ENCODE measurements at regions not wholly inside any gene's neighbourhood (a gene's known extent, or its start where the extent isn't known, plus 50 kb on each side); places are given as distances from the start of the nearest gene placed in this dataset.

DNA sequence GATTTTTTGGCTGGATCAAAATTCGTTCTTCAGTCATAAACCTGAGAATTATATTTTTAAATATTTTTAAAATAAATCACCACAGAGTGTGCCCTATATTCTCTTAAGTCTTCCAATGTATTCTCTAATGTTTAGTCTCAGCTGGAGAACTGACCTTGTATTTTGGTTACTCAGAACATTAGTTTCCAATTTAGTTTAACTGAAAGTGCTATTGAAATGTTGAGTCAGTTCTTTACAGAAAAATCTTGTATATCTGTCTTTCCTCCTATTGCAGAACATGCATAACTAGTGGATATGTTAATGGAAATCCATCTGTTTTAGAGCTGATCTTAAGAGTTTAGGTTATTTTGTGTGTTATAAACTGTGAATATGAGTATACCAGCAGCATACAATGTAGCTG, 422.7 kb upstream of the IGFBP3 start:
- no peak for DNase-seq (ENCODE audit: low read depth)
- H3K4me3 ChIP-seq (ENCODE audit: low read depth, low read length) = no peak overlapping the region
- no peak for TF ChIP-seq CTCF (conservative IDR thresholded peaks at IDR 0.05; ENCODE audit: low read depth, low read length)

DNA sequence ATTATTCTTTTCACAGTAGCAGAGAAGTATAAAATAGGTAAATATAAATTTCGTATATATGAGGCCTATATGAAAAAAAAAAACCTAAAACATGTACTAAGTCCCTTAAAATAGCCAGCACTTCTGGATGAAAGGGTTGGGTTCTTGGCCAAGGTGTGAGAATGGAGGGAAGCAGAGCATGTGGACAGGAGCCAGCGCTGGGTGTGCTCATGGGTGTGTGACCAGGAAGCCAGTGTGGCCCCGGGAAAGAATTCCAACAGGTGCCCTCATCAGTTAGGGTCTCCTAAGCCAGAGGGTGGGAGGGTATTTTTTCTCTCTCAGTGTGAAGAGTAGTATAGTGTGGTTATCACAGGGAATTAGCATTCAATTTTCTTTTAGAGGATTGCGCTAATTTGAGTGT, 401.9 kb upstream of the IGFBP3 start:
- no peak for DNase-seq (ENCODE audit: low read depth)
- H3K4me3 ChIP-seq (ENCODE audit: low read depth, low read length) = no peak overlapping the region
- TF ChIP-seq CTCF (conservative IDR thresholded peaks at IDR 0.05; ENCODE audit: low read depth, low read length) = no peak

DNA sequence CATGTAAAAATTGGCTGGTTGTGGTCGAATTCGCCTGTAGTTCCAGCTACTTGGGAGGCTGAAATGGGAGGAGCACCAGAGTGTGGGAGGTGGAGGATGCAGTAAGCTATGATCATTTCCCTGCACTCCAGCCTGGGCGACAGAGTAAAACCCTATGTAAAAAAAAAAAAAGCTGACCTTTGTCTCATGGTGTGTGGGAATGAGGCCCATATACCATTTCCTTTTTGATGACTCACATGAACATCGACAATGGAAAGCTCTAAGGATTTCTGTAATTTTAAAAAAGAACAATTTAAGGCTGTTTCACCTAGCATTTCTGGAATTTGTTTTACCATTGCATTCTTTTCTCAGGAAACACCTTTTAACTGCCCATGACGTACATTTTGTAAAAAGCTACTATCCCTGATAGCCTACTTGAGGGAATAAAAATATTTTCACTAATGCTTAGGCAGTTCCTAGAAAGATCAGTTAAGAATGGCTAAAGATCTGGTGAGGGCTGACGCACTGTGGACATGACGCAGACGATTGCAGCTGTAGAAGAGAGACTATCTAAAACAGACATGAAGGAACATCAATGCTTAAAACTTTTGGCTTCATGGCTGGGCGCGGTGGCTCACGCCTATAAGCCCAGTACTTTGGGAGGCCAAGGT, 400.6 kb upstream of the IGFBP3 start:
- H3K4me3 ChIP-seq (ENCODE audit: low read depth, low read length) = no peak overlapping the region
- peak; percentile 68 for DNase-seq (ENCODE audit: low read depth)
- TF ChIP-seq CTCF (conservative IDR thresholded peaks at IDR 0.05; ENCODE audit: low read depth, low read length) = no peak

DNA sequence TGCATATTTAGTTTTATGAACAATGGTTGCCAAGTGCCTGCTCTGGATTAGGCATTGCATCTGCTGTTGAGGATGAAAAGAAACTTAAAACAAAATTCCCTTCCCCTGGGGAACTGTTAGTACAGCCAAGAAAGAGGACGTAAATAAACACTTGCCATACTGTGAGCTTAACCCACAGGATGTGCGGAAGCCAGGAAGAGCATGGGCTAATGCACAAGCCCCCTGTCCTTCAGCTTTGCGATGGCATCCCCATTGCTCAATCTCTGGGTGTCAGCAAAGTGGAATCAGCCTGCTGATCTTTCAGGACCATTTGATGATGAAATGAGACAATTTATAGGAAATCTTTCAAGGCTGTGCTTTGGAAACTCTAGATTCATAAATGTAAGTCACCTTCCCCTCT, 399.9 kb upstream of the IGFBP3 start:
- peak; percentile 65 for DNase-seq (ENCODE audit: low read depth)

GRCh38 chr7:46319841-46320240, 398.8 kb upstream of the IGFBP3 start:
- H3K4me3 ChIP-seq (ENCODE audit: low read depth, low read length) = no peak overlapping the region
- no peak for TF ChIP-seq CTCF (conservative IDR thresholded peaks at IDR 0.05; ENCODE audit: low read depth, low read length)

More for the DNA sequence above, 399.9 kb upstream of the IGFBP3 start:
- TF ChIP-seq CTCF (conservative IDR thresholded peaks at IDR 0.05; ENCODE audit: low read depth, low read length) = no peak
- H3K4me3 ChIP-seq (ENCODE audit: low read depth, low read length) = no peak overlapping the region

GRCh38 chr7:46318276-46318675, 397.2 kb upstream of the IGFBP3 start:
- DNase-seq (ENCODE audit: low read depth) = no peak
- TF ChIP-seq CTCF (conservative IDR thresholded peaks at IDR 0.05; ENCODE audit: low read depth, low read length) = no peak

More at GRCh38 chr7:46319841-46320240, 398.8 kb upstream of the IGFBP3 start:
- peak; percentile 52 for DNase-seq (ENCODE audit: low read depth)

DNA sequence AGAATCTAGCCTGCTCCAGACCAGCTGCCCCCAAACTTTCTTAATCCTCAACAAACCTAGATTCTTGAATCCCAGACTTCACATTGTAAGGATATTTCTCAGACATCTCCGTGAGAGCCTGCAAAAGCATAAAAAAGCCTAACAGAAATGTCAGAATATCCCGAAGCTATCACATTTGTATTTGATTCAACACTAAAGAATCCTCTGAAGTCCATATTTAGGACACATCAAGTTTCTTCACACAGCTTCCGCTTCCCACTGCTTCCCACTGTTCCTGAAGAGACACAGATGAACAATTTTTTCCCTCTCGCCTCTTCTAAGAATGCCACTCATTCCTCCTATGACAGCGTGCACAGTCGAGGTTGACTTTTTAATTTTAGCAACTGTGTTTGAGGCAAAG, 396.2 kb upstream of the IGFBP3 start:
- TF ChIP-seq CTCF (conservative IDR thresholded peaks at IDR 0.05; ENCODE audit: low read depth, low read length) = no peak
- peak; percentile 26 for DNase-seq (ENCODE audit: low read depth)
- H3K4me3 ChIP-seq (ENCODE audit: low read depth, low read length) = no peak overlapping the region

More at GRCh38 chr7:46318276-46318675, 397.2 kb upstream of the IGFBP3 start:
- no peak overlapping the region for H3K4me3 ChIP-seq (ENCODE audit: low read depth, low read length)
